WERI-Rb-1 (cell line): ENCODE measurements at regions not wholly inside any gene's neighbourhood (a gene's known extent, or its start where the extent isn't known, plus 50 kb on each side); places are given as distances from the start of the nearest gene placed in this dataset.

Experiments
- DNase-seq: peaks from one replicate; pipeline ENCODE4 v3.0.0-alpha.2; 2020
- H3K27ac ChIP-seq: fragments of 250-450 bp; sonication (Bioruptor Pico); 2 replicates; pipeline ENCODE4 v1.5.1; 2020; ENCODE audit warnings: mild to moderate bottlenecking, moderate library complexity
- H3K27me3 ChIP-seq: fragments of 250-450 bp; sonication (Bioruptor Pico); 2 replicates; pipeline ENCODE4 v1.5.1; 2021; ENCODE audit warnings: mild to moderate bottlenecking, low read depth, moderate library complexity; ENCODE audit not compliant: insufficient read depth, severe bottlenecking
- H3K36me3 ChIP-seq: fragments of 250-450 bp; sonication (Bioruptor Pico); 2 replicates; pipeline ENCODE4 v1.5.1; 2020; ENCODE audit warnings: mild to moderate bottlenecking, moderate library complexity
- H3K4me3 ChIP-seq: 2 replicates; pipeline ENCODE4 v1.5.1; 2011; ENCODE audit warnings: low read depth, mild to moderate bottlenecking, control low read depth, low read length
- H3K9me3 ChIP-seq: fragments of 250-450 bp; sonication (Bioruptor Pico); 2 replicates; pipeline ENCODE4 v1.5.1; 2021; ENCODE audit warnings: mild to moderate bottlenecking, moderate library complexity; ENCODE audit not compliant: severe bottlenecking
- CTCF ChIP-seq: IDR thresholded peaks from 2 replicates; pipeline ENCODE4 v1.5.1; 2011; ENCODE audit warnings: low read depth, mild to moderate bottlenecking, control low read depth, inconsistent platforms, low read length

GRCh38 chr11:86152901-86153300, 84.0 kb upstream of the PICALM start:
- no peak for DNase-seq
- TF ChIP-seq CTCF, result no peak
- Histone ChIP-seq H3K27ac (no peak overlapping the region), H3K4me3 (no peak overlapping the region), H3K36me3 (no peaks in the 10 kb centered on the region), H3K9me3 (no peaks in the 10 kb centered on the region), H3K27me3 (no peaks in the 10 kb centered on the region)

- no peak overlapping the region for H3K27ac ChIP-seq
- H3K4me3 ChIP-seq, result no peak overlapping the region
Measured at GRCh38 chr11:86152006-86152862, 83.3 kb upstream of the PICALM start.

GRCh38 chr11:86151174-86152005, 82.5 kb upstream of the PICALM start:
- Histone ChIP-seq H3K9me3 (no peaks in the 10 kb centered on the region), H3K4me3 (no peak overlapping the region)
- no peak for DNase-seq

More at GRCh38 chr11:86152006-86152862, 83.3 kb upstream of the PICALM start:
- DNase-seq, result no peak
- TF ChIP-seq CTCF, result no peak
- H3K27me3 ChIP-seq, result no peaks in the 10 kb centered on the region
- no peaks in the 10 kb centered on the region for H3K36me3 ChIP-seq
- no peaks in the 10 kb centered on the region for H3K9me3 ChIP-seq

GRCh38 chr11:86150847-86151173, 81.9 kb upstream of the PICALM start:
- Histone ChIP-seq H3K4me3 (no peak overlapping the region), H3K27me3 (no peaks in the 10 kb centered on the region), H3K36me3 (no peaks in the 10 kb centered on the region), H3K9me3 (no peaks in the 10 kb centered on the region), H3K27ac (no peak overlapping the region)
- no peak for TF ChIP-seq CTCF
- no peak for DNase-seq

More at GRCh38 chr11:86151174-86152005, 82.5 kb upstream of the PICALM start:
- no peak for TF ChIP-seq CTCF
- H3K27ac ChIP-seq, result no peak overlapping the region
- H3K36me3 ChIP-seq, result no peaks in the 10 kb centered on the region
- H3K27me3 ChIP-seq, result no peaks in the 10 kb centered on the region

- TF ChIP-seq CTCF, result no peak
- H3K27ac ChIP-seq, result no peak overlapping the region
- DNase-seq, result no peak
- H3K4me3 ChIP-seq, result no peak overlapping the region
- H3K27me3 ChIP-seq, result no peaks in the 10 kb centered on the region
- no peaks in the 10 kb centered on the region for H3K9me3 ChIP-seq
- H3K36me3 ChIP-seq, result no peaks in the 10 kb centered on the region
Measured at GRCh38 chr11:86149792-86150191, 80.9 kb upstream of the PICALM start.
